Neural progenitor cell (in vitro differentiated cells): ENCODE measurements at regions not wholly inside any gene's neighbourhood (a gene's known extent, or its start where the extent isn't known, plus 50 kb on each side); places are given as distances from the start of the nearest gene placed in this dataset.

Source experiments
- DNase-seq: peaks from one replicate; pipeline ENCODE4 v3.0.0-alpha.2; 2016; ENCODE audit warnings: low spot score
- H2AFZ ChIP-seq: fragments of 200-600 bp; sonication (generic); replicated peaks from 2 replicates; pipeline ENCODE4 v1.6.1; 2016; ENCODE audit warnings: antibody characterized with exemption
- H3F3A ChIP-seq: fragments of 200-600 bp; sonication (generic); 2 replicates; pipeline ENCODE4 v1.6.1; 2016; ENCODE audit warnings: antibody characterized with exemption, low read depth
- H3K27ac ChIP-seq: fragments of 200-600 bp; sonication (generic); 2 replicates; pipeline ENCODE4 v1.5.1; 2016; ENCODE audit warnings: mild to moderate bottlenecking
- H3K27me3 ChIP-seq: fragments of 200-600 bp; sonication (generic); 2 replicates; pipeline ENCODE4 v1.6.1; 2016; ENCODE audit warnings: mild to moderate bottlenecking, moderate library complexity
- H3K36me3 ChIP-seq: fragments of 200-600 bp; sonication (generic); 2 replicates; pipeline ENCODE4 v1.5.1; 2016
- H3K4me1 ChIP-seq: fragments of 200-600 bp; sonication (generic); 2 replicates; pipeline ENCODE4 v1.6.1; 2016; ENCODE audit warnings: mixed run types
- H3K4me2 ChIP-seq: fragments of 200-600 bp; sonication (generic); 2 replicates; pipeline ENCODE4 v1.6.1; 2016
- H3K4me3 ChIP-seq: fragments of 200-600 bp; sonication (generic); 2 replicates; pipeline ENCODE4 v1.5.1; 2016
- H3K79me2 ChIP-seq: fragments of 200-600 bp; sonication (generic); 2 replicates; pipeline ENCODE4 v1.6.1; 2016; ENCODE audit warnings: low read depth
- H3K9ac ChIP-seq: fragments of 200-600 bp; sonication (generic); 2 replicates; pipeline ENCODE4 v1.6.1; 2016
- H3K9me3 ChIP-seq: fragments of 200-600 bp; sonication (generic); 2 replicates; pipeline ENCODE4 v1.5.1; 2016; ENCODE audit warnings: low read depth
- H4K20me1 ChIP-seq: fragments of 200-600 bp; sonication (generic); 2 replicates; pipeline ENCODE4 v1.6.1; 2016; ENCODE audit warnings: low read depth
- H3K27ac Mint-ChIP-seq: 3 replicates; pipeline ENCODE4 v1.8.0; 2021; ENCODE audit warnings: mixed read lengths
- H3K27me3 Mint-ChIP-seq: 2 replicates; pipeline ENCODE4 v1.8.0; 2022; ENCODE audit warnings: low read depth, mild to moderate bottlenecking, inconsistent platforms, moderate library complexity, mixed read lengths; ENCODE audit not compliant: insufficient read depth
- H3K36me3 Mint-ChIP-seq: 3 replicates; pipeline ENCODE4 v1.8.0; 2021; ENCODE audit warnings: mixed read lengths
- H3K4me1 Mint-ChIP-seq: 3 replicates; pipeline ENCODE4 v1.8.0; 2021; ENCODE audit warnings: mixed read lengths
- H3K4me3 Mint-ChIP-seq: 3 replicates; pipeline ENCODE4 v1.8.0; 2021; ENCODE audit warnings: mild to moderate bottlenecking, moderate library complexity, mixed read lengths
- H3K9me3 Mint-ChIP-seq: 3 replicates; pipeline ENCODE4 v1.8.0; 2020; ENCODE audit warnings: mixed read lengths
- EZH2 ChIP-seq: fragments of 200-600 bp; sonication (generic); IDR thresholded peaks from 2 replicates; pipeline ENCODE4 v1.6.1; 2017; ENCODE audit warnings: antibody characterized with exemption, mild to moderate bottlenecking, moderate library complexity
- EZH2phosphoT487 ChIP-seq: fragments of 200-600 bp; sonication (generic); IDR thresholded peaks from 2 replicates; pipeline ENCODE4 v1.6.1; 2017; ENCODE audit warnings: antibody characterized with exemption
- TF ChIP-seq, protein P1 (sequence below): fragments of 200-600 bp; sonication (generic); IDR thresholded peaks from 2 replicates; pipeline ENCODE4 v1.5.1; 2017; ENCODE audit warnings: antibody characterized with exemption, mild to moderate bottlenecking

DNA sequence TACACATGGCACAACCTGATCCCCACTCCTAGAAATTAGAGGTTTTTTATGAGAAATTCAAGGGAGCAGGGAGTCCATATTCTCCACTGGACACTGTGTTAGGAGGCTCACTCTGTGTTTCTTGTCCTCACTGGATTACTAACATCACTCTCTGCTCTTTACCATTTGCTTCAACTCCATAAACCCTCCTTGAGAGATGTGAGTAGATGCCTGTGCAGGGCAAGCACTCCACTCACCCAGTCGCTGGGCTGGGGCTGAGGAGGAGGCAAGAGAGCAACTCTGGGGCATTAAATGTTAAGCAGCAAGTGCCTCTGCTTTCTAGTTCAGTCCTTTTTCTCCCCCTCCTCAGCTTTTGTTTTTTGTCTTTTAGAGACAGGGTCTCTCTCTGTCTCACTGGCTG is 115.1 kb downstream of the LARP7 start:
- no peaks in the 10 kb centered on the region for H3K9me3 Mint-ChIP-seq
- Histone ChIP-seq H3K4me2 (peak overlapping the region; percentile 48), H3K79me2 (peaks cover 81% of the 10 kb centered on the region), H3K9me3 (no peaks in the 10 kb centered on the region), H4K20me1 (no peaks in the 10 kb centered on the region), H3K36me3 (no peaks in the 10 kb centered on the region), H3K9ac (no peak overlapping the region), H3F3A (peaks cover 49% of the 10 kb centered on the region), H3K27me3 (no peaks in the 10 kb centered on the region), H3K27ac (peak overlapping the region; percentile 92), H2AFZ (no peak overlapping the region), H3K4me1 (peaks cover 57% of the 10 kb centered on the region), H3K4me3 (no peak overlapping the region)
- H3K4me1 Mint-ChIP-seq = peaks cover 30% of the 10 kb centered on the region
- peak; percentile 18 for DNase-seq
- TF ChIP-seq EZH2phosphoT487 (no peak), EZH2 (no peak)
- TF ChIP-seq, protein P1, sequence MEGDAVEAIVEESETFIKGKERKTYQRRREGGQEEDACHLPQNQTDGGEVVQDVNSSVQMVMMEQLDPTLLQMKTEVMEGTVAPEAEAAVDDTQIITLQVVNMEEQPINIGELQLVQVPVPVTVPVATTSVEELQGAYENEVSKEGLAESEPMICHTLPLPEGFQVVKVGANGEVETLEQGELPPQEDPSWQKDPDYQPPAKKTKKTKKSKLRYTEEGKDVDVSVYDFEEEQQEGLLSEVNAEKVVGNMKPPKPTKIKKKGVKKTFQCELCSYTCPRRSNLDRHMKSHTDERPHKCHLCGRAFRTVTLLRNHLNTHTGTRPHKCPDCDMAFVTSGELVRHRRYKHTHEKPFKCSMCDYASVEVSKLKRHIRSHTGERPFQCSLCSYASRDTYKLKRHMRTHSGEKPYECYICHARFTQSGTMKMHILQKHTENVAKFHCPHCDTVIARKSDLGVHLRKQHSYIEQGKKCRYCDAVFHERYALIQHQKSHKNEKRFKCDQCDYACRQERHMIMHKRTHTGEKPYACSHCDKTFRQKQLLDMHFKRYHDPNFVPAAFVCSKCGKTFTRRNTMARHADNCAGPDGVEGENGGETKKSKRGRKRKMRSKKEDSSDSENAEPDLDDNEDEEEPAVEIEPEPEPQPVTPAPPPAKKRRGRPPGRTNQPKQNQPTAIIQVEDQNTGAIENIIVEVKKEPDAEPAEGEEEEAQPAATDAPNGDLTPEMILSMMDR = no peak
- no peak overlapping the region for H3K27ac Mint-ChIP-seq
- H3K4me3 Mint-ChIP-seq = no peak overlapping the region
- H3K27me3 Mint-ChIP-seq = peaks cover 8% of the 10 kb centered on the region
- H3K36me3 Mint-ChIP-seq = no peaks in the 10 kb centered on the region

DNA sequence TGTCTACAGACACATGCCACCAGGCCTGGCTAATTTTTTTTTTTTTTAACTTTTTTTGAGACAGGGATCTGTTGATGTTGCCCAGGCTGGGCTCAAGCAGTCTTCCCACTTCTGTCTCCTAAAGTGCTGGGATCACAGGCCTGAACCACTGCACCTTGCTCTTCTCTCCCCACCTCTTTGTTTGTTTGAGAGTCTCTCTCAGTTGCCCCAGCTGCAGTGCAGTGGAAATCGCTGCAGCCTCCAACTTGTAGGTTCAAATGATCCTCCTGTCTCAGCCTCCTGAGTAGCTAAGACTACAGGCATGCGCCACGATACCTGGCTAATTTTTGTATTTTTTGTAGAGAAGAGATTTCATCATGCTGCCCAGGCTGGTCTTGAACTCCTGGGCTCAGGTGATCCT is 115.6 kb downstream of the LARP7 start:
- Histone ChIP-seq H4K20me1 (no peaks in the 10 kb centered on the region), H3F3A (peaks cover 49% of the 10 kb centered on the region), H3K4me1 (peaks cover 53% of the 10 kb centered on the region), H3K4me2 (peak overlapping the region; percentile 48), H3K9ac (no peak overlapping the region), H3K27me3 (no peaks in the 10 kb centered on the region), H3K36me3 (no peaks in the 10 kb centered on the region), H3K4me3 (no peak overlapping the region), H3K79me2 (peaks cover 82% of the 10 kb centered on the region), H3K9me3 (no peaks in the 10 kb centered on the region), H2AFZ (no peak overlapping the region), H3K27ac (peak overlapping the region; percentile 92)
- Mint-ChIP-seq H3K27ac (no peak overlapping the region), H3K4me1 (peaks cover 26% of the 10 kb centered on the region), H3K4me3 (no peak overlapping the region), H3K36me3 (no peaks in the 10 kb centered on the region), H3K9me3 (no peaks in the 10 kb centered on the region), H3K27me3 (peaks cover 8% of the 10 kb centered on the region)
- TF ChIP-seq, protein P1 = no peak
- no peak for TF ChIP-seq EZH2
- TF ChIP-seq EZH2phosphoT487 = no peak
- DNase-seq = no peak

DNA sequence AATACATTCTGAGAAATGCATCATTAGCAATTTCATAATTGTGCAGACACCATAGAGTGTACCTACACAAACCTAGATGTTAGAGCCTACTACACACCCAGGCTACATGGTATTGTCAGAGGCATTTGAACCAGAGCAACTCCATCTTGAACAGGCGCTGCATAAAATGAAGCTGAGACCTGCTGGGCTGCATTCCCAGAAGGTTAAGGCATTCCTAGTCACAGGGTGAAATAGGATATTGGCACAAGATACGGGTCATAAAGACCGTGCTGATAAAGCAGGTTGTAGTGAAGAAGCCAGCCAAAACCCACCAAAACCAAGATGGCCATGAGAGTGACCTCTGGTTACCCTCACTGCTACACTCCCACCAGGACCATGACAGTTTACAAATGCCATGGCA is 116.4 kb downstream of the LARP7 start:
- peaks cover 50% of the 10 kb centered on the region for H3K4me1 ChIP-seq
- Mint-ChIP-seq H3K4me1 (peaks cover 18% of the 10 kb centered on the region), H3K4me3 (no peak overlapping the region), H3K27me3 (peaks cover 8% of the 10 kb centered on the region), H3K9me3 (no peaks in the 10 kb centered on the region), H3K36me3 (no peaks in the 10 kb centered on the region), H3K27ac (no peak overlapping the region)
- H3K9ac ChIP-seq = no peak overlapping the region
- no peaks in the 10 kb centered on the region for H4K20me1 ChIP-seq
- peaks cover 52% of the 10 kb centered on the region for H3F3A ChIP-seq
- peaks cover 80% of the 10 kb centered on the region for H3K79me2 ChIP-seq
- H3K27me3 ChIP-seq = no peaks in the 10 kb centered on the region
- H3K27ac ChIP-seq = peak overlapping the region; percentile 25
- H3K36me3 ChIP-seq = no peaks in the 10 kb centered on the region
- H3K4me3 ChIP-seq = no peak overlapping the region
- H3K9me3 ChIP-seq = no peaks in the 10 kb centered on the region
- no peak for TF ChIP-seq EZH2phosphoT487
- TF ChIP-seq EZH2 = no peak
- TF ChIP-seq, protein P1 = no peak
- no peak for DNase-seq
- H3K4me2 ChIP-seq = no peak overlapping the region
- H2AFZ ChIP-seq = no peak overlapping the region
